Activated CD4-positive, alpha-beta T cell treated with anti-CD3 and anti-CD28 coated beads, Interleukin-2, amount 10 ng/mL, durations not matched to agents 24 days and 14 days (primary cell): ENCODE measurements at regions not wholly inside any gene's neighbourhood (a gene's known extent, or its start where the extent isn't known, plus 50 kb on each side); places are given as distances from the start of the nearest gene placed in this dataset.
"Not testable (repeated sequence)": the region's sequence is repeated elsewhere in the genome, so short reads cannot be mapped to it uniquely, and the experiment has no call there.

Experiments
- DNase-seq: peaks from one replicate; pipeline ENCODE4 v3.0.0; 2022
- H3K27ac Mint-ChIP-seq: one replicate; pipeline ENCODE4 v1.8.0; 2022; ENCODE audit warnings: mild to moderate bottlenecking, mixed read lengths
- H3K27me3 Mint-ChIP-seq: one replicate; pipeline ENCODE4 v1.8.0; 2022; ENCODE audit warnings: mixed read lengths
- H3K36me3 Mint-ChIP-seq: one replicate; pipeline ENCODE4 v1.8.0; 2022; ENCODE audit warnings: low read depth, mild to moderate bottlenecking, mixed read lengths
- H3K4me1 Mint-ChIP-seq: one replicate; pipeline ENCODE4 v1.8.0; 2021; ENCODE audit warnings: mixed read lengths
- H3K4me3 Mint-ChIP-seq: one replicate; pipeline ENCODE4 v1.8.0; 2022; ENCODE audit warnings: mild to moderate bottlenecking, moderate library complexity, mixed read lengths
- H3K9me3 Mint-ChIP-seq: one replicate; pipeline ENCODE4 v1.8.0; 2021; ENCODE audit warnings: mixed read lengths
- intact Hi-C: fragments of 100-400 bp; cut with micrococcal nuclease; formaldehyde crosslinking; loops from one replicate; pipeline ENCODE4 v1.15.1; 2023

DNA sequence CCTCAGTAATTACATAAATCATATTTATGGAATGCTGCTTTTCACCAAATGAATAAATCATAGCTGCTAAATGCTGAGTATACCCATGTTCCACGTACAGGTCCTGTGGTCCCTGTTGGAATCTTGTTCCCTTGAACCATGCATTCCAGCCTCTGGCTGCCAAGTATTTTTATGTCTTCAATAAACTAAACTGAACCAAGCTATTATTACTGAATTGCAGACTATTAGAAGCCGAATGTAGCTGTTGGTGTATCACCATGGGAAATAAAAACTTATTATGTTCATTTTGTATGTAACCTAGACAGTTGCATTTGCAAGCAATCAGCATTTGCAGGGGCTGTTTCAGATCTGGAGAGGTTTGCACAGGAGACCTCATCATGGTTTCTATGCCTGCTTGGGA lies 362.4 kb downstream of the ADCYAP1 start:
- no peak for DNase-seq
- H3K27ac Mint-ChIP-seq: no peak overlapping the region
- no peaks in the 10 kb centered on the region for H3K36me3 Mint-ChIP-seq
- intact Hi-C loops: no loop called here
- no peaks in the 10 kb centered on the region for H3K4me1 Mint-ChIP-seq
- no peak overlapping the region for H3K4me3 Mint-ChIP-seq
- H3K27me3 Mint-ChIP-seq: no peaks in the 10 kb centered on the region
- no peaks in the 10 kb centered on the region for H3K9me3 Mint-ChIP-seq

- intact Hi-C loops: no loop called here
- H3K27me3 Mint-ChIP-seq: no peaks in the 10 kb centered on the region
- no peaks in the 10 kb centered on the region for H3K4me1 Mint-ChIP-seq
- no peaks in the 10 kb centered on the region for H3K9me3 Mint-ChIP-seq
- H3K36me3 Mint-ChIP-seq: no peaks in the 10 kb centered on the region
- H3K27ac Mint-ChIP-seq: no peak overlapping the region
- DNase-seq: no peak
- no peak overlapping the region for H3K4me3 Mint-ChIP-seq
Measured at GRCh38 chr18:1270081-1270480, 365.4 kb downstream of the ADCYAP1 start.

GRCh38 chr18:1273469-1273868 lies 368.8 kb downstream of the ADCYAP1 start:
- H3K4me1 Mint-ChIP-seq: no peaks in the 10 kb centered on the region
- H3K9me3 Mint-ChIP-seq: no peaks in the 10 kb centered on the region
- H3K36me3 Mint-ChIP-seq: no peaks in the 10 kb centered on the region
- DNase-seq: no peak
- H3K4me3 Mint-ChIP-seq: no peak overlapping the region
- H3K27me3 Mint-ChIP-seq: no peaks in the 10 kb centered on the region
- intact Hi-C loops: no loop called here
- no peak overlapping the region for H3K27ac Mint-ChIP-seq

DNA sequence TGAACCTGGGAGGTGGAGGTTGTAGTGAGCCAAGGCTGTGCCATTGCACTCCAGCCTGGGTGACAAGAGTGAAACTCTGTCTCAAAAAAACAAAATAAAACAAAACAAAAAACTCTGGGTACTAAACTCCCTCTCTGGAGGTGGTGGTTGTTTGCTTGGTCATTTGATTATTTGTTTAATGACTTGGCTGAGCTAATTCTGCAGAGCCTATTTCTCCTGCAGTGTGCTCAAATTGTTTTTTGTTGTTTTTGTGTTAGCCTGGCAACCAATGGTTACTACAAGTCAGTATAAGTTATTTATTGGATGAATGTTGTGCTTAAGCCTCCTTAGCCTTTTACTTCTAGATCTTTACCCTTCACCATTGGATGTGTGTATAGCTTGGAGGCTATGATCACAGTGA lies 387.5 kb downstream of the ADCYAP1 start:
- intact Hi-C loops: no loop called here
- Mint-ChIP-seq H3K4me1 (no peaks in the 10 kb centered on the region), H3K36me3 (no peaks in the 10 kb centered on the region), H3K27ac (no peak overlapping the region), H3K9me3 (no peaks in the 10 kb centered on the region), H3K27me3 (no peaks in the 10 kb centered on the region), H3K4me3 (no peak overlapping the region)
- no peak for DNase-seq

DNA sequence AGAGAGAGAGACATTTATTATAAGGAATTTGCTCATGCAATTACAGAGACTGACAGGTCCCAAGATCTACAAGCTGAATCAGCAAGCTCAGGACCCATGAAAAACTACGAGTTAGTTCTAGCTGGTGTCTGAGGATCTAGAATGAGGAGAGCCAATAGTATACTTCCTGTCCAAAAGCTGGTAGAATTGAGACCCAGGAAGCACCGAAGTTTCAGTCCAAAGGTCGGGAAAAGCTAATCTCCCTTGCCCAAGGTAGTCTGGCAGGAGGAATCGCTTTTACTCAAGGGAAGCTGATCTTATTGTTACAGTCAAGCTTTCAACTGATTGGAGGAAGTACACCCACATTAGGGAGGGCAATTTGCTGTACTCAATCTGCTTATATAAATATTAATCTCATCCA lies 389.6 kb downstream of the ADCYAP1 start:
- Mint-ChIP-seq H3K4me3 (no peak overlapping the region), H3K9me3 (peaks cover 4% of the 10 kb centered on the region), H3K27me3 (no peaks in the 10 kb centered on the region), H3K27ac (no peak overlapping the region), H3K4me1 (no peaks in the 10 kb centered on the region), H3K36me3 (no peaks in the 10 kb centered on the region)
- intact Hi-C loops: no loop called here
- DNase-seq: no peak

- Mint-ChIP-seq H3K9me3 (peaks cover 5% of the 10 kb centered on the region), H3K4me3 (no peak overlapping the region), H3K27ac (no peak overlapping the region), H3K4me1 (no peaks in the 10 kb centered on the region), H3K36me3 (no peaks in the 10 kb centered on the region), H3K27me3 (no peaks in the 10 kb centered on the region)
- intact Hi-C loops: no loop called here
- DNase-seq: no peak
Measured at GRCh38 chr18:1296237-1296636, 391.6 kb downstream of the ADCYAP1 start.

DNA sequence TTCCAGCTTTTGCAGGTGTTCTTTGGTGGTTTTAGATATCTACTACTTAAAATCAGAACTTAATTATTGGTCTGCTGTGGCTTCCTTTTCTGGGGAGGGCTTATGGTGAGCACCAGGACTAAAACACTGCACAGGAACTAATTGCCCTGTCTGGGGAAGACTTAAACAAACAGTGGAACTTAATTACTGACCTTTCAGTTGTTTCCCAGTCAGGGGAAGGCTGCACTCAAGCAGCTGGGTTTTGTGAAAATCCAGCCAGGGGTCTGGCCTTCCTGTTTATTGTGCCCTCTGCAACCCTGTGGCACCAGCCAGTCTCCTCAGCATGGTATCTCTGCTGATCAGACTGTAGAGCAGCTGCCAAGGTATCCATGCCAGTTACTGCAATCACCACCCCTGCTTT lies 398.2 kb downstream of the ADCYAP1 start:
- DNase-seq: no peak
- no peaks in the 10 kb centered on the region for H3K36me3 Mint-ChIP-seq
- no peaks in the 10 kb centered on the region for H3K27me3 Mint-ChIP-seq
- no peak overlapping the region for H3K4me3 Mint-ChIP-seq
- no peaks in the 10 kb centered on the region for H3K4me1 Mint-ChIP-seq
- H3K27ac Mint-ChIP-seq: no peak overlapping the region
- H3K9me3 Mint-ChIP-seq: peaks cover 10% of the 10 kb centered on the region
- intact Hi-C loops: no loop called here

- Mint-ChIP-seq H3K9me3 (peaks cover 9% of the 10 kb centered on the region), H3K27me3 (no peaks in the 10 kb centered on the region), H3K36me3 (no peaks in the 10 kb centered on the region), H3K4me1 (no peaks in the 10 kb centered on the region), H3K4me3 (no peak overlapping the region), H3K27ac (no peak overlapping the region)
- DNase-seq: no peak
- intact Hi-C loops: no loop called here
Measured at GRCh38 chr18:1304392-1304992, 399.8 kb downstream of the ADCYAP1 start.

- no peak for DNase-seq
- no peak overlapping the region for H3K4me3 Mint-ChIP-seq
- no peaks in the 10 kb centered on the region for H3K27me3 Mint-ChIP-seq
- intact Hi-C loops: no loop called here
- H3K27ac Mint-ChIP-seq: no peak overlapping the region
- no peaks in the 10 kb centered on the region for H3K4me1 Mint-ChIP-seq
- peaks cover 6% of the 10 kb centered on the region for H3K9me3 Mint-ChIP-seq
- H3K36me3 Mint-ChIP-seq: no peaks in the 10 kb centered on the region
Measured at GRCh38 chr18:1306641-1307040, 402.0 kb downstream of the ADCYAP1 start.

- Mint-ChIP-seq H3K9me3 (no peaks in the 10 kb centered on the region), H3K4me1 (no peaks in the 10 kb centered on the region), H3K36me3 (no peaks in the 10 kb centered on the region), H3K27me3 (no peaks in the 10 kb centered on the region), H3K4me3 (no peak overlapping the region), H3K27ac (no peak overlapping the region)
- DNase-seq: no peak
- intact Hi-C loops: no loop called here
Measured at GRCh38 chr18:1308686-1309085, 404.0 kb downstream of the ADCYAP1 start.

DNA sequence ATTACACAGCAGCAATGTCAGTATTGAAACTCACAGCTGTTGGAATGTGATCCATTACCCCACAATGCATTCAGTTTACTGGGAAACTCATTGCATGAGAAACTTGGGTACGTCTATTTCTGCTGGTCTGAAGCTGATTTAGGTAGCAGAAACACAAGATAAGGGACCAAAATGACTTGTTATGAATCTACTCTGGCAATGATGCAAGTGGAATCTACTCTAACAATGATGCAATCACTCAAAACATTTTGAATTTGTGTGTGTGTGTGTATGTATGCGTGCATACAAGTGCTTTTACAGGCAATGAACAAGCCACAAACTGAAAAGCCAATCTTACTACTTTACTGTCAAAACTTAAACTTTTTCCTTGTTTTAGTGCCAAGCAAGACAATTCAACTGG lies 406.7 kb downstream of the ADCYAP1 start:
- DNase-seq: no peak
- intact Hi-C loops: no loop called here
- no peaks in the 10 kb centered on the region for H3K36me3 Mint-ChIP-seq
- H3K9me3 Mint-ChIP-seq: no peaks in the 10 kb centered on the region
- H3K4me3 Mint-ChIP-seq: no peak overlapping the region
- no peaks in the 10 kb centered on the region for H3K27me3 Mint-ChIP-seq
- no peak overlapping the region for H3K27ac Mint-ChIP-seq
- no peaks in the 10 kb centered on the region for H3K4me1 Mint-ChIP-seq

GRCh38 chr18:1335345-1335744 lies 430.7 kb downstream of the ADCYAP1 start:
- intact Hi-C loops, H3K27me3 Mint-ChIP-seq, H3K27ac Mint-ChIP-seq, H3K9me3 Mint-ChIP-seq, H3K36me3 Mint-ChIP-seq, H3K4me1 Mint-ChIP-seq, H3K4me3 Mint-ChIP-seq, DNase-seq: not testable (repeated sequence)

DNA sequence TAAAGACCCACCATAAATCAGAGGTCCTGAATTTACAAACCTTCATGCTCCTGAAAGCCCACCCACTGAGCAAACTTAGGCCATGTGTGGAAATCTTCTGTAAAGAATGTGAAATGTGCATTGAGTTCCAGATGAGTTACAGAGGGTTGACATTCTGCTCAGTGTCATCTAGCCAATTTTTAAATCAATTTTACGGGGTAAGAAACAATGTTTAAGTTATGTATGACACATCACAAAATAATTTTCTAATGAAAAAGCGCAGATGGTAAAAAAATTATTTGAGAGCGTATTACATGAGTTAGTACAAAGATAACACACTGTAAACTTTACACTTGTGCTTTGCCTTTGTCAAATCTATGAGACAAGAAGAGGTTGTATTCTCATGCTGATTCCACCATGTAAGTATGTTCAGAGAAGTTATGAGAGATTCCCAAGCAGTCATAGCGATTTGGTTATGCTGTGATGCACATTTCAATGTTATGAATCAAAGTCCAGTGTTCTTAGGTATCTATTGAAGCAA lies 446.3 kb downstream of the ADCYAP1 start:
- intact Hi-C loops: no loop called here
- Mint-ChIP-seq H3K9me3 (no peaks in the 10 kb centered on the region), H3K4me3 (no peak overlapping the region), H3K4me1 (no peaks in the 10 kb centered on the region), H3K27ac (no peak overlapping the region), H3K27me3 (no peaks in the 10 kb centered on the region), H3K36me3 (no peaks in the 10 kb centered on the region)
- DNase-seq: no peak

GRCh38 chr18:1353025-1353424 lies 448.4 kb downstream of the ADCYAP1 start:
- Mint-ChIP-seq H3K36me3 (no peaks in the 10 kb centered on the region), H3K27ac (no peak overlapping the region), H3K9me3 (no peaks in the 10 kb centered on the region), H3K4me3 (no peak overlapping the region), H3K4me1 (no peaks in the 10 kb centered on the region), H3K27me3 (no peaks in the 10 kb centered on the region)
- intact Hi-C loops: no loop called here
- DNase-seq: no peak

DNA sequence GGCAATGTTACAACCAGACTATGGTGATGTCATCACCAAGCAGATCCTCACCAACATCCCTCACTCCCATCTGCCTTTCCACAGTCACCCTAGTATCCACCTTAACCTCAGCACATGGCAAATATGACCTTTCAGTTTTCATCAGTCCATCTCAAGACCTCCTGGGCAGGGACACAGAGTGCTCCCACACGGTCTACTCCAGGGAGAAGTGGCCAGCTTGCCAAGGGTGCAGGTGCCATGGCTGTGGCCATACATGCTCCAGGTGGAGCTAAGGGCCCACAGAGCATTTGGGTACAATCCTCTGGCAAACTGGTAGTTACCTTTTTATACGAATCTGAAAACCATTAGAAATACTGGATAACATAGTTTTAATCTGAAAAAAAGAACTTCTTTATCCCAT lies 453.1 kb downstream of the ADCYAP1 start:
- no peak for DNase-seq
- Mint-ChIP-seq H3K4me3 (no peak overlapping the region), H3K36me3 (no peaks in the 10 kb centered on the region), H3K27me3 (no peaks in the 10 kb centered on the region), H3K9me3 (no peaks in the 10 kb centered on the region), H3K27ac (no peak overlapping the region), H3K4me1 (no peaks in the 10 kb centered on the region)
- intact Hi-C loops: no loop called here
